ENCODE measurements at regions not wholly inside any gene's neighbourhood (a gene's known extent, or its start where the extent isn't known, plus 50 kb on each side); places are given as distances from the start of the nearest gene placed in this dataset.

- TF ChIP-seq CTCF (IDR thresholded peaks at IDR 0.05; ENCODE audit: borderline replicate concordance, extremely low read depth, low read length, poor library complexity, severe bottlenecking) (no peak), EZH2 (IDR thresholded peaks at IDR 0.05; ENCODE audit: borderline replicate concordance, low read depth, low read length, severe bottlenecking) (no peak)
Observed at GRCh38 chr20:16864963-16865362, 116.8 kb downstream of the OTOR start.

Measured in DND-41 (cell line).